ENCODE measurements at regions not wholly inside any gene's neighbourhood (a gene's known extent, or its start where the extent isn't known, plus 50 kb on each side); places are given as distances from the start of the nearest gene placed in this dataset.

DNA sequence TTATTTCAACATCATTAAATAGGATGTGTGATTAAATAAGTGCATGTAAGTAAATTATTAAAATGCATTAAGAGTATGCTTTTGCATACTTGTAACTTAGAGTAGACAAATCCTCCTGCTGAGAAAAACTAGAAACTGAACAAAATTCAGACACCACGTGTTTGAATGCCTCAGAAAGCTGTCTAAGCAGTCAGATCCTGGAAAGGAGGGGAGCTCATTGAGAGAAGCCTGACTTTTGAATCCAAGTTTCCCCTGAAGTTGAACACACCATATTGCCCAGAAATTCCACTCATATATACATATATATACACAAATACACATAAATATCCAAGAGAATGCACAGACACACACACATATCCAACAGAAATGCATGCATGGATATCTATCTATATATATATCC is 190.0 kb upstream of the BMP2 start:
- no peaks in the 10 kb centered on the region for H3K9me3 ChIP-seq (ENCODE audit: control insufficient read depth in 4 of 4, insufficient read depth in 3 of 4, low read length in 3 of 4)
- TF ChIP-seq, protein P1, sequence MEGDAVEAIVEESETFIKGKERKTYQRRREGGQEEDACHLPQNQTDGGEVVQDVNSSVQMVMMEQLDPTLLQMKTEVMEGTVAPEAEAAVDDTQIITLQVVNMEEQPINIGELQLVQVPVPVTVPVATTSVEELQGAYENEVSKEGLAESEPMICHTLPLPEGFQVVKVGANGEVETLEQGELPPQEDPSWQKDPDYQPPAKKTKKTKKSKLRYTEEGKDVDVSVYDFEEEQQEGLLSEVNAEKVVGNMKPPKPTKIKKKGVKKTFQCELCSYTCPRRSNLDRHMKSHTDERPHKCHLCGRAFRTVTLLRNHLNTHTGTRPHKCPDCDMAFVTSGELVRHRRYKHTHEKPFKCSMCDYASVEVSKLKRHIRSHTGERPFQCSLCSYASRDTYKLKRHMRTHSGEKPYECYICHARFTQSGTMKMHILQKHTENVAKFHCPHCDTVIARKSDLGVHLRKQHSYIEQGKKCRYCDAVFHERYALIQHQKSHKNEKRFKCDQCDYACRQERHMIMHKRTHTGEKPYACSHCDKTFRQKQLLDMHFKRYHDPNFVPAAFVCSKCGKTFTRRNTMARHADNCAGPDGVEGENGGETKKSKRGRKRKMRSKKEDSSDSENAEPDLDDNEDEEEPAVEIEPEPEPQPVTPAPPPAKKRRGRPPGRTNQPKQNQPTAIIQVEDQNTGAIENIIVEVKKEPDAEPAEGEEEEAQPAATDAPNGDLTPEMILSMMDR (IDR thresholded peaks at IDR 0.05; ENCODE audit: control extremely low read depth, extremely low read depth), result no peak
- ATAC-seq (ENCODE audit: insufficient read depth, low FRiP score), result no peak
- DNase-seq, result no peak
- H3K9ac ChIP-seq (ENCODE audit: insufficient read depth in 1 of 2, low read length in 2 of 2), result no peak overlapping the region
- H3K36me3 ChIP-seq (ENCODE audit: control insufficient read depth in 4 of 4, insufficient read depth in 4 of 4, low read length in 4 of 4), result no peaks in the 10 kb centered on the region
- no peak overlapping the region for H3K27ac ChIP-seq (ENCODE audit: low read depth in 1 of 2, low read length in 1 of 2)
- 59 to 72% methylated on average over 1 of the region's 1 CpG for WGBS, 2 donors
- H3K4me1 ChIP-seq (ENCODE audit: control insufficient read depth in 5 of 5, insufficient read depth in 5 of 5, low read length in 5 of 5), result peaks cover 0 to 31% (median 5%) of the 10 kb centered on the region in 5 donors
- H3K27me3 ChIP-seq (ENCODE audit: control insufficient read depth in 3 of 3, insufficient read depth in 3 of 3, low read length in 2 of 3), result no peaks in the 10 kb centered on the region
- no peak overlapping the region for H3K4me3 ChIP-seq

DNA sequence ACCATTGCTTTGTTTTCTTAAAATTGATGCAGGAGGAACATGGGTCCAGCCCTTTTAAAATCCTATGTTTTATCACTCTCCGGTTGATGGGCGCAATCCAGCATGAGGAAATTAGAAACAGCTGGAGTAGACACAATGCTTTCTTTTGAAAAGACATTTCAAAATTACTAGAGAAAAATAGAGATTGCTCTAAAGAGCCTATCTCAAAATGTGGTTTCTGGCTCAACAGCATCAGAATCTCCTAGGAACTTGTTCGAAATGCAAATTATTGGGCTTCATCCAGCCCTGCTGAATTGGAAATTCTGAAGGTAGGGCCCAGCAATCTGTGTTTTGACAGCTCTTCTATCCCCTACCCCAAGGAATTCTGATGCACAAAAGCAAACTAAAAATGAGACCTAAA is 190.8 kb upstream of the BMP2 start:
- ATAC-seq (ENCODE audit: insufficient read depth, low FRiP score), result no peak
- 86% methylated on average over 3 of the region's 3 CpGs for WGBS, 2 donors
- Histone ChIP-seq H3K27ac (ENCODE audit: low read depth in 1 of 2, low read length in 1 of 2) (no peak overlapping the region), H3K9ac (ENCODE audit: insufficient read depth in 1 of 2, low read length in 2 of 2) (no peak overlapping the region), H3K9me3 (ENCODE audit: control insufficient read depth in 4 of 4, insufficient read depth in 3 of 4, low read length in 3 of 4) (no peaks in the 10 kb centered on the region), H3K36me3 (ENCODE audit: control insufficient read depth in 4 of 4, insufficient read depth in 4 of 4, low read length in 4 of 4) (no peaks in the 10 kb centered on the region), H3K4me1 (ENCODE audit: control insufficient read depth in 5 of 5, insufficient read depth in 5 of 5, low read length in 5 of 5) (peaks cover 0 to 28% (median 5%) of the 10 kb centered on the region in 5 donors), H3K27me3 (ENCODE audit: control insufficient read depth in 3 of 3, insufficient read depth in 3 of 3, low read length in 2 of 3) (no peaks in the 10 kb centered on the region), H3K4me3 (no peak overlapping the region)
- peak in 2 of 3 donors; percentile 48 to 60 for DNase-seq
- TF ChIP-seq, protein P1 (IDR thresholded peaks at IDR 0.05; ENCODE audit: control extremely low read depth, extremely low read depth), result no peak

DNA sequence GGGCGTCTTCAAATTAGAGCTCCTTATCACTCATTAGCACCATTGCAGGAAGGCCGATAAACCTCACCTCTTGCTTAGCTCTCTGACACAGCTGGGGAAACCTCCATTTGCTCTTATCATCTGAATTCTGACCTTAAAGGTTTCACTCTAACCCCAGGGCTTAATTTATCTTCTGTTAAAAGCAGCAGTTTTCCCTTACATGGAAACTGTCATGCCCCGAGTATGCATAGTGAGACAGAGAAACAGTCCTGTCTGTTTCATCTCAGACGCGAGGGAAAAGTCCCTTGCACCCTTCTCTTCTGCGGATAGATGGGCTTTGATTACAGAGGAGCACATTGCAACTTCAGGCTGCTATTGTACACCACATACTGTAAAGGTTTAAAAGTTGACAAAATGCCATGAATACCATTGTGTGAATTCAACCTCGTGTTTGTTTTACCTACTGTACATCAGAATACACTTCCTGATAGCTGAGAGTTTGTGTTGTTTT is 191.5 kb upstream of the BMP2 start:
- no peak overlapping the region for H3K27ac ChIP-seq (ENCODE audit: low read depth in 1 of 2, low read length in 1 of 2)
- no peak overlapping the region for H3K4me3 ChIP-seq
- peaks cover 0 to 28% (median 5%) of the 10 kb centered on the region in 5 donors for H3K4me1 ChIP-seq (ENCODE audit: control insufficient read depth in 5 of 5, insufficient read depth in 5 of 5, low read length in 5 of 5)
- no peaks in the 10 kb centered on the region for H3K27me3 ChIP-seq (ENCODE audit: control insufficient read depth in 3 of 3, insufficient read depth in 3 of 3, low read length in 2 of 3)
- no peak overlapping the region for H3K9ac ChIP-seq (ENCODE audit: insufficient read depth in 1 of 2, low read length in 2 of 2)
- ATAC-seq (ENCODE audit: insufficient read depth, low FRiP score), result no peak
- TF ChIP-seq, protein P1 (IDR thresholded peaks at IDR 0.05; ENCODE audit: control extremely low read depth, extremely low read depth), result no peak
- H3K36me3 ChIP-seq (ENCODE audit: control insufficient read depth in 4 of 4, insufficient read depth in 4 of 4, low read length in 4 of 4), result no peaks in the 10 kb centered on the region
- 50 to 58% methylated on average over 7 of the region's 7 CpGs for WGBS, 2 donors
- H3K9me3 ChIP-seq (ENCODE audit: control insufficient read depth in 4 of 4, insufficient read depth in 3 of 4, low read length in 3 of 4), result no peaks in the 10 kb centered on the region
- peak in 1 of 3 donors; percentile 26 for DNase-seq

GRCh38 chr20:6566821-6567220 is 200.7 kb upstream of the BMP2 start:
- Histone ChIP-seq H3K4me3 (no peak overlapping the region), H3K27ac (ENCODE audit: low read depth in 1 of 2, low read length in 1 of 2) (no peak overlapping the region), H3K27me3 (ENCODE audit: control insufficient read depth in 3 of 3, insufficient read depth in 3 of 3, low read length in 2 of 3) (no peaks in the 10 kb centered on the region), H3K9me3 (ENCODE audit: control insufficient read depth in 4 of 4, insufficient read depth in 3 of 4, low read length in 3 of 4) (no peaks in the 10 kb centered on the region), H3K9ac (ENCODE audit: insufficient read depth in 1 of 2, low read length in 2 of 2) (no peak overlapping the region), H3K4me1 (ENCODE audit: control insufficient read depth in 5 of 5, insufficient read depth in 5 of 5, low read length in 5 of 5) (peaks cover 0 to 5% (median 0%) of the 10 kb centered on the region in 5 donors), H3K36me3 (ENCODE audit: control insufficient read depth in 4 of 4, insufficient read depth in 4 of 4, low read length in 4 of 4) (no peaks in the 10 kb centered on the region)
- no peak for DNase-seq
- 78 to 81% methylated on average over 3 of the region's 3 CpGs for WGBS, 2 donors
- ATAC-seq (ENCODE audit: insufficient read depth, low FRiP score), result no peak
- TF ChIP-seq, protein P1 (IDR thresholded peaks at IDR 0.05; ENCODE audit: control extremely low read depth, extremely low read depth), result no peak
